ENCODE measurements at regions not wholly inside any gene's neighbourhood (a gene's known extent, or its start where the extent isn't known, plus 50 kb on each side); places are given as distances from the start of the nearest gene placed in this dataset.

GRCh38 chr20:40920291-40920690 lies 108.3 kb upstream of the TOP1 start (continued):
- peak; percentile 70 for TF ChIP-seq USF2 (IDR thresholded peaks at IDR 0.05; ENCODE audit: low read depth, low read length)
- TF ChIP-seq USF2 (CRISPR knock-in tag; IDR thresholded peaks at IDR 0.05; ENCODE audit: borderline replicate concordance), result peak; percentile 63; the same call in 1 of the 2 replicates
- TF ChIP-seq HNF4G (IDR thresholded peaks at IDR 0.05; ENCODE audit: borderline replicate concordance, low read depth, low read length), result peak; percentile 20; the same call in 1 of the 2 replicates
- TF ChIP-seq HNF4G (CRISPR knock-in tag; IDR thresholded peaks at IDR 0.05; ENCODE audit: borderline replicate concordance, low read depth), result no peak
- TF ChIP-seq NFYB (CRISPR knock-in tag; IDR thresholded peaks at IDR 0.05), result peak; percentile 45
- TF ChIP-seq ZNF333 (CRISPR knock-in tag; IDR thresholded peaks at IDR 0.05; ENCODE audit: borderline replicate concordance), result no peak
- peak; percentile 75 for TF ChIP-seq HNF4A (CRISPR knock-in tag; IDR thresholded peaks at IDR 0.05)

- no peak overlapping the region for H3K4me3 ChIP-seq (replicated peaks in 1 of 3; ENCODE audit: insufficient read depth in 1 of 3, low read depth in 2 of 3, low read length in 3 of 3)
- H3K9me3 ChIP-seq (ENCODE audit: low read length), result no peaks in the 10 kb centered on the region
- FAIRE-seq (no peak), ATAC-seq (no peak), DNase-seq (ENCODE audit: low spot score) (no peak)
- no peaks in the 10 kb centered on the region for H3K36me3 ChIP-seq (replicated peaks in 1 of 2; ENCODE audit: control insufficient read depth in 1 of 2, insufficient read depth in 2 of 2, low read length in 2 of 2)
- CTCF ChIA-PET (ENCODE audit: low intra/inter-chr PET ratio, low total read pairs), result no interaction called here
- in situ Hi-C loops (cut with HindIII; ENCODE audit: extremely low pct_ligation_motif_present, low pct_unique_long_range_greater_than_20kb), result no loop called here
- H3K79me2 ChIP-seq (ENCODE audit: insufficient read depth, low read length), result no peaks in the 10 kb centered on the region
- TF ChIP-seq ZSCAN12 (CRISPR knock-in tag; IDR thresholded peaks at IDR 0.05), result no peak
- no peak for TF ChIP-seq ZNF101 (CRISPR knock-in tag; IDR thresholded peaks at IDR 0.05; ENCODE audit: borderline replicate concordance, low read depth)
- POLR2A ChIA-PET, result no interaction called here
- intact Hi-C loops (cut with micrococcal nuclease; ENCODE audit: unreplicated experiment), result no loop called here
- no TSS peak for BruUV-seq (replicated peaks)
- WGBS (ENCODE audit: low lambda C conversion rate), result 24% methylated on average over 3 of the region's 3 CpGs
- no peaks in the 10 kb centered on the region for H4K20me1 ChIP-seq (ENCODE audit: insufficient read depth, low read length)
- H3K4me2 ChIP-seq (ENCODE audit: low read depth, low read length), result no peak overlapping the region
- H3K27me3 ChIP-seq (ENCODE audit: control insufficient read depth in 1 of 2, insufficient read depth in 2 of 2, low read length in 2 of 2), result peaks cover 2 to 12% of the 10 kb centered on the region in 2 experiments; a peak in 3 of 5 replicates
- no peak overlapping the region for H3K27ac ChIP-seq (ENCODE audit: extremely low read length, insufficient read depth, low read length)
- no peaks in the 10 kb centered on the region for H3K4me1 ChIP-seq (ENCODE audit: insufficient read depth, low read length)
- H3K9ac ChIP-seq (ENCODE audit: insufficient read depth, low read depth, low read length), result no peak overlapping the region
- no peak overlapping the region for H2AFZ ChIP-seq (ENCODE audit: low read length)
Observed at GRCh38 chr20:40922865-40923264, 105.8 kb upstream of the TOP1 start.
